HUDEP-2 (cell line): ENCODE measurements at regions not wholly inside any gene's neighbourhood (a gene's known extent, or its start where the extent isn't known, plus 50 kb on each side); places are given as distances from the start of the nearest gene placed in this dataset.
"Not testable (repeated sequence)": the region's sequence is repeated elsewhere in the genome, so short reads cannot be mapped to it uniquely, and the experiment has no call there.

Experiments used
- DNase-seq, 76 experiments: peaks; one replicate each; lab custom pipeline; 2025; ENCODE audit not compliant: unreplicated experiment in 76 of 76; lab: John Stamatoyannopoulos, UW

GRCh38 chr6:4360920-4361319, 225.5 kb upstream of the ECI2 start:
- DNase-seq = no peak

- DNase-seq = no peak
Observed at GRCh38 chr6:4359108-4359730, 223.8 kb upstream of the ECI2 start.

GRCh38 chr6:4358414-4359107, 223.2 kb upstream of the ECI2 start:
- peak in 16 of 76 experiments; percentile 3 to 75 (median 35) for DNase-seq

GRCh38 chr6:4357660-4358152, 222.3 kb upstream of the ECI2 start:
- not testable (repeated sequence) for DNase-seq

- no peak for DNase-seq
Observed at GRCh38 chr6:4356899-4357659, 221.7 kb upstream of the ECI2 start.

- DNase-seq = no peak
Observed at GRCh38 chr6:4355241-4355640, 219.9 kb upstream of the ECI2 start.

GRCh38 chr6:4354181-4354580, 218.8 kb upstream of the ECI2 start:
- DNase-seq = no peak

GRCh38 chr6:4352731-4353130, 217.4 kb upstream of the ECI2 start:
- DNase-seq = no peak

GRCh38 chr6:4352322-4352669, 216.9 kb upstream of the ECI2 start:
- no peak for DNase-seq

GRCh38 chr6:4351520-4352321, 216.3 kb upstream of the ECI2 start:
- DNase-seq = no peak

- no peak for DNase-seq
Observed at GRCh38 chr6:4350567-4351519, 215.5 kb upstream of the ECI2 start.

GRCh38 chr6:4349931-4350330, 214.6 kb upstream of the ECI2 start:
- DNase-seq = no peak

GRCh38 chr6:4349323-4349722, 213.9 kb upstream of the ECI2 start:
- DNase-seq = no peak

- DNase-seq = no peak
Observed at GRCh38 chr6:4348462-4349112, 213.2 kb upstream of the ECI2 start.

- DNase-seq = no peak
Observed at GRCh38 chr6:4347877-4348276, 212.5 kb upstream of the ECI2 start.

GRCh38 chr6:4346659-4347333, 211.4 kb upstream of the ECI2 start:
- DNase-seq = no peak

GRCh38 chr6:4345543-4345942, 210.2 kb upstream of the ECI2 start:
- DNase-seq = no peak

GRCh38 chr6:4344317-4344899, 209.0 kb upstream of the ECI2 start:
- no peak for DNase-seq
